ENCODE measurements at regions not wholly inside any gene's neighbourhood (a gene's known extent, or its start where the extent isn't known, plus 50 kb on each side); places are given as distances from the start of the nearest gene placed in this dataset.

DNA sequence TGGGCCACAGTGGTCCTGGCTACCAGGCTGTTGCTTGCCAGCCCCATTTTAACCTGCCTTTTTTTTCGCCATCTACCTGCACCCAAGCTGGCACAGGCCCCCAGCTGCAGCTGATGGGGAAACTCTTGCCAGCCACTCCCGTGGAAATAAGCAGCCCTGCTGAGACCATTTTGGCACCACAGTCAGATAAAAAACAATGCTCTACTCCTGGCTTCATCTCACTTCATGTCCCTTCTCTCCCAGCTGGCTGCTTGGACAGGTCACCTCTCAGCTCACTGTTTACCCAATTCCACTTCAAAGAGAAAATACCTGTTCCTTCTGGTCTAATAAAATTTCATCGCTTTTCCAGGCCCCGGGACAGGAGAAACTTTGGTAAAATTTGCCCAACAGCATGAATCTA lies 322.6 kb upstream of the SLC30A5 start:
- TF ChIP-seq, protein P1, sequence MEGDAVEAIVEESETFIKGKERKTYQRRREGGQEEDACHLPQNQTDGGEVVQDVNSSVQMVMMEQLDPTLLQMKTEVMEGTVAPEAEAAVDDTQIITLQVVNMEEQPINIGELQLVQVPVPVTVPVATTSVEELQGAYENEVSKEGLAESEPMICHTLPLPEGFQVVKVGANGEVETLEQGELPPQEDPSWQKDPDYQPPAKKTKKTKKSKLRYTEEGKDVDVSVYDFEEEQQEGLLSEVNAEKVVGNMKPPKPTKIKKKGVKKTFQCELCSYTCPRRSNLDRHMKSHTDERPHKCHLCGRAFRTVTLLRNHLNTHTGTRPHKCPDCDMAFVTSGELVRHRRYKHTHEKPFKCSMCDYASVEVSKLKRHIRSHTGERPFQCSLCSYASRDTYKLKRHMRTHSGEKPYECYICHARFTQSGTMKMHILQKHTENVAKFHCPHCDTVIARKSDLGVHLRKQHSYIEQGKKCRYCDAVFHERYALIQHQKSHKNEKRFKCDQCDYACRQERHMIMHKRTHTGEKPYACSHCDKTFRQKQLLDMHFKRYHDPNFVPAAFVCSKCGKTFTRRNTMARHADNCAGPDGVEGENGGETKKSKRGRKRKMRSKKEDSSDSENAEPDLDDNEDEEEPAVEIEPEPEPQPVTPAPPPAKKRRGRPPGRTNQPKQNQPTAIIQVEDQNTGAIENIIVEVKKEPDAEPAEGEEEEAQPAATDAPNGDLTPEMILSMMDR (IDR thresholded peaks at IDR 0.05; ENCODE audit: control insufficient read depth, extremely low read depth, insufficient read depth), result no peak
- DNase-seq (ENCODE audit: low read depth), result no peak
- no peak overlapping the region for H3K4me3 ChIP-seq (ENCODE audit: low read depth, low read length)

- DNase-seq (ENCODE audit: low read depth), result no peak
- TF ChIP-seq, protein P1 (IDR thresholded peaks at IDR 0.05; ENCODE audit: control insufficient read depth, extremely low read depth, insufficient read depth), result no peak
- H3K4me3 ChIP-seq (ENCODE audit: low read depth, low read length), result no peak overlapping the region
Measured at GRCh38 chr5:68771732-68772131, 322.1 kb upstream of the SLC30A5 start.

DNA sequence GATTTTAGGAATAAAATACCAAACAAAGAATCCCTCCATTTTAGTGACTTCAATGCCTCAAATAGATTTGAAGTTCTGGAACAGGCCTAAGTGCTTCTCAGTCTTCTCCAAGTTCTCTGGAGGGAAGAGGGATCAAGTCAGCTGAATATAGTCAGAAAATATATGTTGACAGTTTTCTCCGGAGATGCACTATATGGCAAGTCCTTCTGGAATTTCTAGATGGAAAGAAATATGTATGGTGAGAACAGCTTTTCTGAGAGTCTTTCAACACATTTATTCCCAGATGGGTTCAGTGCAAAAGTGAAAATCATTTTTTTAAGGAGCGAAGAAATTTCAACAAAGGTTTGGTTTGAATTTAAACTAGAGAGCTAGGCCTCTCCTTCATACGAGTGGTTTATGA lies 317.4 kb upstream of the SLC30A5 start:
- DNase-seq (ENCODE audit: low read depth), result no peak
- H3K4me3 ChIP-seq (ENCODE audit: low read depth, low read length), result no peak overlapping the region
- TF ChIP-seq, protein P1 (IDR thresholded peaks at IDR 0.05; ENCODE audit: control insufficient read depth, extremely low read depth, insufficient read depth), result no peak

DNA sequence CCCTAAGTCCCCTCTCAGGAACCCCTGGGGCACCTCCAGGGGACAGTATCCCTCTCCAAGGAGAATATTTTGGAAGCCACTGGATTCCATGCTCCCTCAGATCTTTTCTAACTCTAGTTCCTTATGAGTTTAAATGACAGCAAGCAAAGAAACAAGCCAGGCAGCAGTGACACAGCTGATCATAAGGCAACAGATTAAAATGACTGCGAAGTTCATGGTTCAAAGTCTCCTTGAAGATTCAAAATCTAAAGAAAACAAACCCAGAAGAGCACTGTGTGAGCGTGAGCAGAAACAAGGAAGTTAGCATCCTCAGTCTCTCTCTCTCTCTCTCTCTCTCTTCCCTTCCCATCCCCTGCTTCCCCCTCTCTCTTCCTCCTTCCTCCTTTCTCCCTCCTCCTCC lies 316.7 kb upstream of the SLC30A5 start:
- no peak overlapping the region for H3K4me3 ChIP-seq (ENCODE audit: low read depth, low read length)
- TF ChIP-seq, protein P1 (IDR thresholded peaks at IDR 0.05; ENCODE audit: control insufficient read depth, extremely low read depth, insufficient read depth), result no peak
- no peak for DNase-seq (ENCODE audit: low read depth)

GRCh38 chr5:68778484-68778883 lies 315.3 kb upstream of the SLC30A5 start:
- H3K4me3 ChIP-seq (ENCODE audit: low read depth, low read length), result no peak overlapping the region
- DNase-seq (ENCODE audit: low read depth), result no peak
- TF ChIP-seq, protein P1 (IDR thresholded peaks at IDR 0.05; ENCODE audit: control insufficient read depth, extremely low read depth, insufficient read depth), result no peak

DNA sequence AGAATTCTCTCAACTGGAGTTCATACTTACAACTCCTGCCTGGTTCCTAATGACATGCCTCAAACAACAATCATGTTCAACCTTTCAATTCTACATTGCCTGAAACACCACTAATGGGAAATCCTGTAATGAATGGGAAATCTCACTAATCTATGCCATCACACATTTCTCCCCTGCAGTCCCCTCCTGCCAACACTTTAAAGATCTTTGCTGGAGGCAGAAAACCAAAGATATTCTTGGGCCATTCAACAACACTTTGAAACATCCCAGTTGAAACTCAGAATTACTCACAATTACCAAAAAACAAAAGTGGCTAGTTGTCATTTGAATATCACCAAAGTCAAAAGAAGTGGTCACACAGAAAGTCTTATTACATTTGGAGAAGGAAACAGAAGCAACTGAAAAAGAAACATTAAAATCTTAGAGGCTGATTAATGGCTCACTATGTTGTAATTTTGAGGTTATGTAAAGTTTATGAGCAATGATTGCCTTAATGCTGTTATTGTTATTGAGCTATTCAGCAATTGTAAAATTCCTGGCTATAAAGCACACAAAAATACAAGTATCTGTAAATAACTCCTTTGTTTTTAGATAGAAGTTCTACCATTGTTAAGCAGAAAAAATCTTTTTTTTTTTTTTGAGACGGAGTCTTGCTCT lies 313.4 kb upstream of the SLC30A5 start:
- no peak overlapping the region for H3K4me3 ChIP-seq (ENCODE audit: low read depth, low read length)
- TF ChIP-seq, protein P1 (IDR thresholded peaks at IDR 0.05; ENCODE audit: control insufficient read depth, extremely low read depth, insufficient read depth), result no peak
- DNase-seq (ENCODE audit: low read depth), result no peak

DNA sequence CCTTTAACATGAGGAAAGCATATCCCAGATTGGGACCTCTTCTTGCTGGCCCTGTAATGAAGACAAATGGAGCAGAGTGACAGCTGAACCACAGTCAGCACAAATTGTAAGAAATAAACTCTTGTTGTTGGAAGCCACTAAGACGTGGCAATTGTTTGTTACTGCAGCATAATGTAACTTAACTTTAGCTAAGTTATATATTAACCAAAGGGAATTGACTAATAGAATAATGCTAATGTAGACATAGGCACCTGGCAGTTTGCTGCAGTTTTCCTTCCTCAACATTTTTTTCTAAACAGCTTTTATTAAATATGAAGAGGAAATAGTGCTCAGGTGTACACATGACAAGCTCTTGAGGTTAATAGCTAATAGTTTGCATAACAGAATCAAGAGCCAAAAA lies 300.7 kb upstream of the SLC30A5 start:
- no peak overlapping the region for H3K4me3 ChIP-seq (ENCODE audit: low read depth, low read length)
- TF ChIP-seq, protein P1 (IDR thresholded peaks at IDR 0.05; ENCODE audit: control insufficient read depth, extremely low read depth, insufficient read depth), result no peak
- peak; percentile 25 for DNase-seq (ENCODE audit: low read depth)
